K562 (cell line): ENCODE measurements at regions not wholly inside any gene's neighbourhood (a gene's known extent, or its start where the extent isn't known, plus 50 kb on each side); places are given as distances from the start of the nearest gene placed in this dataset.

Source experiments
- ATAC-seq: fragments of 200-7000 bp; cut with Tn5 transposase; 3 replicates; pipeline ENCODE4 v1.9.1; 2020; ENCODE audit warnings: moderate library complexity
- BruUV-seq: library from RNA; stranded (reverse); fragments of 400-500 nt; replicated peaks from 2 replicates; lab custom pipeline; 2021; lab: Mats Ljungman, UMichigan
- CTCF ChIA-PET: fragments of 300-600 bp; formaldehyde crosslinking; extraction: SDS; loops from one replicate; lab custom pipeline; 2021; ENCODE audit warnings: low intra/inter-chr PET ratio; lab: Yijun Ruan, JAX
- POLR2A ChIA-PET: fragments of 300-600, 350-650 bp; sonication (Branson Sonifier 250); formaldehyde crosslinking; extraction: SDS; loops from one replicate; lab custom pipeline; 2021; ENCODE audit warnings: antibody characterized with exemption, inconsistent platforms; lab: Yijun Ruan, JAX
- DNase-seq, 4 experiments: peaks; one replicate each; pipeline versions ENCODE4 v3.0.0 to v3.0.0-alpha.2; 2011 to 2018; ENCODE audit warnings: low spot score in 3 of 4, mixed read lengths in 3 of 4; ENCODE audit errors: extremely low read depth in 1 of 4
- FAIRE-seq: peaks from 2 replicates; lab custom pipeline; 2011; peaks lifted over from hg19 to GRCh38; lab: Jason Lieb, UNC
- H2AFZ ChIP-seq: 2 replicates; pipeline ENCODE4 v1.6.0; 2011; ENCODE audit warnings: low read depth, low read length, control low read depth, inconsistent platforms
- H3K27ac ChIP-seq: fragments of 200-600 bp; 3 replicates; pipeline ENCODE4 v1.8.0; 2011; ENCODE audit warnings: low read depth, mild to moderate bottlenecking, control low read depth, inconsistent platforms, low read length, moderate library complexity, mixed read lengths; ENCODE audit errors: extremely low read depth
- H3K27me3 ChIP-seq, 2 experiments: fragments of 300-600 bp in 1 of 2; 2 replicates in 1 of 2; 3 replicates in 1 of 2; pipeline versions ENCODE4 v1.6.0 to v1.8.0; 2011; ENCODE audit warnings: inconsistent platforms in 2 of 2, low read length in 2 of 2, mild to moderate bottlenecking in 1 of 2, mixed read lengths in 1 of 2, moderate library complexity in 1 of 2; ENCODE audit not compliant: control insufficient read depth in 2 of 2, insufficient read depth in 2 of 2
- H3K36me3 ChIP-seq: fragments of 300-600 bp; 3 replicates; pipeline ENCODE4 v1.8.0; 2011; ENCODE audit warnings: mild to moderate bottlenecking, low read length, inconsistent platforms; ENCODE audit not compliant: control insufficient read depth, insufficient read depth
- H3K4me1 ChIP-seq, 2 experiments: fragments of 200-600 bp in 1 of 2; replicated peaks in 1 of 2; 2 replicates in 1 of 2; 3 replicates in 1 of 2; pipeline versions ENCODE4 v1.5.1 to v1.8.0; 2011; ENCODE audit warnings: inconsistent platforms in 2 of 2, low read length in 2 of 2, mild to moderate bottlenecking in 1 of 2, mixed read lengths in 1 of 2, moderate library complexity in 1 of 2; ENCODE audit not compliant: control insufficient read depth in 2 of 2, insufficient read depth in 2 of 2
- H3K4me2 ChIP-seq: 2 replicates; pipeline ENCODE4 v1.6.1; 2011; ENCODE audit warnings: low read length, control low read depth, inconsistent platforms, mixed read lengths; ENCODE audit not compliant: insufficient read depth
- H3K4me3 ChIP-seq: fragments of 200-600 bp; sonication (generic), shearing (Covaris generic); 2 replicates; pipeline ENCODE4 v1.5.1; 2016; ENCODE audit warnings: control low read depth, inconsistent platforms
- H3K79me2 ChIP-seq: fragments of 200-600 bp; 3 replicates; pipeline ENCODE4 v1.8.0; 2011; ENCODE audit warnings: low read length, inconsistent platforms; ENCODE audit not compliant: control insufficient read depth, insufficient read depth
- H3K9ac ChIP-seq, 2 experiments: 2 replicates each; pipeline versions ENCODE4 v1.6.0 to v1.6.1; 2011; ENCODE audit warnings: low read depth in 2 of 2, low read length in 2 of 2, control low read depth in 1 of 2, inconsistent platforms in 1 of 2, mild to moderate bottlenecking in 1 of 2, mixed read lengths in 1 of 2; ENCODE audit not compliant: insufficient read depth in 1 of 2
- H3K9me1 ChIP-seq: one replicate; pipeline ENCODE4 v1.6.0; 2011; ENCODE audit warnings: inconsistent platforms, mild to moderate bottlenecking, low read length, moderate library complexity; ENCODE audit not compliant: control insufficient read depth, insufficient read depth
- H3K9me3 ChIP-seq: replicated peaks from 2 replicates; pipeline ENCODE4 v1.5.1; 2011; ENCODE audit warnings: low read depth, low read length, inconsistent platforms; ENCODE audit not compliant: control insufficient read depth, insufficient read depth
- H4K20me1 ChIP-seq: replicated peaks from 2 replicates; pipeline ENCODE4 v1.6.1; 2011; ENCODE audit warnings: low read length, inconsistent platforms, mixed read lengths; ENCODE audit not compliant: control insufficient read depth, insufficient read depth
- MED1 ChIP-seq: sonication (generic); formaldehyde crosslinking; IDR thresholded peaks from 2 replicates; pipeline ENCODE4 v1.8.1; 2023; ENCODE audit warnings: missing genetic modification reagents, borderline replicate concordance
- MITF ChIP-seq: IDR thresholded peaks from 2 replicates; pipeline ENCODE4 v1.6.1; 2014; ENCODE audit warnings: antibody characterized with exemption
- SUPT5H ChIP-seq: fragments of 450-650 bp; IDR thresholded peaks from 2 replicates; pipeline ENCODE4 v1.6.1; 2016
- ZBTB17 ChIP-seq: fragments of 450-650 bp; formaldehyde crosslinking; IDR thresholded peaks from 2 replicates; pipeline ENCODE4 v1.4.0; 2020; ENCODE audit warnings: mild to moderate bottlenecking
- ZNF174 ChIP-seq: fragments of 250-450 bp; sonication (Bioruptor Pico); IDR thresholded peaks from 2 replicates; pipeline ENCODE4 v1.4.0; 2020; ENCODE audit warnings: mild to moderate bottlenecking
- WGBS: fragments of 100-300 bp; shearing (Covaris generic); methylation state at CpG from one replicate; pipeline ENCODE4 v1.1.6; 2016; ENCODE audit warnings: low coverage, mixed read lengths; ENCODE audit not compliant: insufficient coverage; ENCODE audit errors: missing lambda C conversion rate; 5-methylcytosine and 5-hydroxymethylcytosine counted together
- in situ Hi-C: fragments of 300-500 bp; cut with MboI; formaldehyde crosslinking; loops from 4 replicates; pipeline ENCODE4 v1.15.0; 2018; ENCODE audit warnings: inconsistent platforms, mixed read lengths
- intact Hi-C: fragments of 100-400 bp; cut with micrococcal nuclease; formaldehyde crosslinking; loops from 2 replicates; pipeline ENCODE4 v1.14.2; 2022
- TF ChIP-seq, protein P1 (sequence below): fragments of 250-450 bp; sonication (Bioruptor Pico); IDR thresholded peaks from 2 replicates; pipeline ENCODE4 v1.4.0; 2020; ENCODE audit warnings: mild to moderate bottlenecking
- TF ChIP-seq, protein P2 (sequence below): fragments of 450-650 bp; conservative IDR thresholded peaks from 2 replicates; pipeline ENCODE4 v1.6.1; 2016; ENCODE audit warnings: missing genetic modification characterization, low read depth, mild to moderate bottlenecking, missing compliant biosample characterization, moderate library complexity
- TF ChIP-seq, protein P3 (sequence below): fragments of 150-350 bp; conservative IDR thresholded peaks from 2 replicates; pipeline ENCODE4 v1.6.1; 2014; ENCODE audit warnings: low read length
- TF ChIP-seq, protein P4 (sequence below): sonication (generic); formaldehyde crosslinking; IDR thresholded peaks from 2 replicates; pipeline ENCODE4 v1.9.0; 2022; ENCODE audit warnings: mild to moderate bottlenecking, missing genetic modification reagents

GRCh38 chr12:84376320-84376719, 536.3 kb downstream of the SLC6A15 start:
- no peak overlapping the region for H3K4me2 ChIP-seq
- BruUV-seq = no TSS peak
- intact Hi-C loops (no loop called here), in situ Hi-C loops (no loop called here)
- H3K4me1 ChIP-seq = no peaks in the 10 kb centered on the region
- DNase-seq (no peak), ATAC-seq (no peak), FAIRE-seq (no peak)
- H3K9ac ChIP-seq = no peak overlapping the region
- H2AFZ ChIP-seq = no peak overlapping the region
- H3K27ac ChIP-seq = no peak overlapping the region
- no peak overlapping the region for H3K4me3 ChIP-seq
- TF ChIP-seq, protein P1, sequence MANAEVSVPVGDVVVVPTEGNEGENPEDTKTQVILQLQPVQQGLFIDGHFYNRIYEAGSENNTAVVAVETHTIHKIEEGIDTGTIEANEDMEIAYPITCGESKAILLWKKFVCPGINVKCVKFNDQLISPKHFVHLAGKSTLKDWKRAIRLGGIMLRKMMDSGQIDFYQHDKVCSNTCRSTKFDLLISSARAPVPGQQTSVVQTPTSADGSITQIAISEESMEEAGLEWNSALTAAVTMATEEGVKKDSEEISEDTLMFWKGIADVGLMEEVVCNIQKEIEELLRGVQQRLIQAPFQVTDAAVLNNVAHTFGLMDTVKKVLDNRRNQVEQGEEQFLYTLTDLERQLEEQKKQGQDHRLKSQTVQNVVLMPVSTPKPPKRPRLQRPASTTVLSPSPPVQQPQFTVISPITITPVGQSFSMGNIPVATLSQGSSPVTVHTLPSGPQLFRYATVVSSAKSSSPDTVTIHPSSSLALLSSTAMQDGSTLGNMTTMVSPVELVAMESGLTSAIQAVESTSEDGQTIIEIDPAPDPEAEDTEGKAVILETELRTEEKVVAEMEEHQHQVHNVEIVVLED (CRISPR knock-in tag) = no peak
- TF ChIP-seq MITF (no peak), SUPT5H (no peak), ZBTB17 (CRISPR knock-in tag) (no peak), MED1 (CRISPR knock-in tag) (no peak), ZNF174 (CRISPR knock-in tag) (no peak)
- TF ChIP-seq, protein P2, sequence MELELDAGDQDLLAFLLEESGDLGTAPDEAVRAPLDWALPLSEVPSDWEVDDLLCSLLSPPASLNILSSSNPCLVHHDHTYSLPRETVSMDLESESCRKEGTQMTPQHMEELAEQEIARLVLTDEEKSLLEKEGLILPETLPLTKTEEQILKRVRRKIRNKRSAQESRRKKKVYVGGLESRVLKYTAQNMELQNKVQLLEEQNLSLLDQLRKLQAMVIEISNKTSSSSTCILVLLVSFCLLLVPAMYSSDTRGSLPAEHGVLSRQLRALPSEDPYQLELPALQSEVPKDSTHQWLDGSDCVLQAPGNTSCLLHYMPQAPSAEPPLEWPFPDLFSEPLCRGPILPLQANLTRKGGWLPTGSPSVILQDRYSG = no peak
- TF ChIP-seq, protein P3, sequence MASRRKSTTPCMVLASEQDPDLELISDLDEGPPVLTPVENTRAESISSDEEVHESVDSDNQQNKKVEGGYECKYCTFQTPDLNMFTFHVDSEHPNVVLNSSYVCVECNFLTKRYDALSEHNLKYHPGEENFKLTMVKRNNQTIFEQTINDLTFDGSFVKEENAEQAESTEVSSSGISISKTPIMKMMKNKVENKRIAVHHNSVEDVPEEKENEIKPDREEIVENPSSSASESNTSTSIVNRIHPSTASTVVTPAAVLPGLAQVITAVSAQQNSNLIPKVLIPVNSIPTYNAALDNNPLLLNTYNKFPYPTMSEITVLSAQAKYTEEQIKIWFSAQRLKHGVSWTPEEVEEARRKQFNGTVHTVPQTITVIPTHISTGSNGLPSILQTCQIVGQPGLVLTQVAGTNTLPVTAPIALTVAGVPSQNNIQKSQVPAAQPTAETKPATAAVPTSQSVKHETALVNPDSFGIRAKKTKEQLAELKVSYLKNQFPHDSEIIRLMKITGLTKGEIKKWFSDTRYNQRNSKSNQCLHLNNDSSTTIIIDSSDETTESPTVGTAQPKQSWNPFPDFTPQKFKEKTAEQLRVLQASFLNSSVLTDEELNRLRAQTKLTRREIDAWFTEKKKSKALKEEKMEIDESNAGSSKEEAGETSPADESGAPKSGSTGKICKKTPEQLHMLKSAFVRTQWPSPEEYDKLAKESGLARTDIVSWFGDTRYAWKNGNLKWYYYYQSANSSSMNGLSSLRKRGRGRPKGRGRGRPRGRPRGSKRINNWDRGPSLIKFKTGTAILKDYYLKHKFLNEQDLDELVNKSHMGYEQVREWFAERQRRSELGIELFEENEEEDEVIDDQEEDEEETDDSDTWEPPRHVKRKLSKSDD = no peak
- TF ChIP-seq, protein P4, sequence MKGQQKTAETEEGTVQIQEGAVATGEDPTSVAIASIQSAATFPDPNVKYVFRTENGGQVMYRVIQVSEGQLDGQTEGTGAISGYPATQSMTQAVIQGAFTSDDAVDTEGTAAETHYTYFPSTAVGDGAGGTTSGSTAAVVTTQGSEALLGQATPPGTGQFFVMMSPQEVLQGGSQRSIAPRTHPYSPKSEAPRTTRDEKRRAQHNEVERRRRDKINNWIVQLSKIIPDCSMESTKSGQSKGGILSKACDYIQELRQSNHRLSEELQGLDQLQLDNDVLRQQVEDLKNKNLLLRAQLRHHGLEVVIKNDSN = no peak
- no peaks in the 10 kb centered on the region for H3K79me2 ChIP-seq
- H4K20me1 ChIP-seq = no peaks in the 10 kb centered on the region
- no peaks in the 10 kb centered on the region for H3K9me1 ChIP-seq
- ChIA-PET CTCF (no interaction called here), POLR2A (no interaction called here)
- 7% methylated on average over 1 of the region's 1 CpG for WGBS
- no peaks in the 10 kb centered on the region for H3K27me3 ChIP-seq
- no peaks in the 10 kb centered on the region for H3K9me3 ChIP-seq
- no peaks in the 10 kb centered on the region for H3K36me3 ChIP-seq
